MM.1S (cell line): ENCODE measurements at regions not wholly inside any gene's neighbourhood (a gene's known extent, or its start where the extent isn't known, plus 50 kb on each side); places are given as distances from the start of the nearest gene placed in this dataset.

ENCODE experiments used
- DNase-seq: peaks from one replicate; pipeline ENCODE4 v3.0.0-alpha.2; 2015
- H2AFZ ChIP-seq: fragments of 300-600 bp; sonication (generic); 2 replicates; pipeline ENCODE4 v1.6.0; 2016; ENCODE audit warnings: antibody characterized with exemption, low read length
- H3F3A ChIP-seq: fragments of 300-600 bp; sonication (generic); 2 replicates; pipeline ENCODE4 v1.6.1; 2016; ENCODE audit warnings: mild to moderate bottlenecking, antibody characterized with exemption, low read length, moderate library complexity, mixed read lengths; ENCODE audit not compliant: insufficient read depth
- H3K27ac ChIP-seq: fragments of 300-600 bp; sonication (generic); 2 replicates; pipeline ENCODE4 v1.5.1; 2016; ENCODE audit warnings: mild to moderate bottlenecking, low read length
- H3K27me3 ChIP-seq: fragments of 300-600 bp; sonication (generic); replicated peaks from 2 replicates; pipeline ENCODE4 v1.6.0; 2016; ENCODE audit warnings: low read length; ENCODE audit not compliant: insufficient read depth
- H3K36me3 ChIP-seq: fragments of 300-600 bp; sonication (generic); replicated peaks from 2 replicates; pipeline ENCODE4 v1.6.1; 2016; ENCODE audit warnings: mild to moderate bottlenecking, low read length, mixed read lengths; ENCODE audit not compliant: insufficient read depth
- H3K4me1 ChIP-seq: fragments of 300-600 bp; sonication (generic); 2 replicates; pipeline ENCODE4 v1.6.1; 2016; ENCODE audit warnings: low read length, mixed read lengths
- H3K4me2 ChIP-seq: fragments of 300-600 bp; sonication (generic); 2 replicates; pipeline ENCODE4 v1.6.0; 2016; ENCODE audit warnings: low read depth, low read length
- H3K4me3 ChIP-seq: fragments of 300-600 bp; sonication (generic); 2 replicates; pipeline ENCODE4 v1.5.1; 2016; ENCODE audit warnings: low read length, mixed read lengths
- H3K79me2 ChIP-seq: fragments of 300-600 bp; sonication (generic); 2 replicates; pipeline ENCODE4 v1.6.1; 2016; ENCODE audit warnings: mixed run types, low read length, mixed read lengths
- H3K9ac ChIP-seq: fragments of 300-600 bp; sonication (generic); 2 replicates; pipeline ENCODE4 v1.6.1; 2016; ENCODE audit warnings: low read length, mixed read lengths
- H3K9me2 ChIP-seq: fragments of 300-600 bp; sonication (generic); replicated peaks from 2 replicates; pipeline ENCODE4 v1.6.1; 2016; ENCODE audit warnings: mild to moderate bottlenecking, low read length, mixed read lengths; ENCODE audit not compliant: insufficient read depth
- H3K9me3 ChIP-seq: fragments of 300-600 bp; sonication (generic); replicated peaks from 2 replicates; pipeline ENCODE4 v1.6.1; 2016; ENCODE audit warnings: mild to moderate bottlenecking, low read length, mixed read lengths; ENCODE audit not compliant: insufficient read depth
- H4K20me1 ChIP-seq: fragments of 300-600 bp; sonication (generic); 2 replicates; pipeline ENCODE4 v1.6.1; 2016; ENCODE audit warnings: mild to moderate bottlenecking, low read length, moderate library complexity, mixed read lengths; ENCODE audit not compliant: insufficient read depth
- EZH2 ChIP-seq: fragments of 300-600 bp; sonication (generic); optimal IDR thresholded peaks from 2 replicates; pipeline ENCODE3; 2017; ENCODE audit warnings: low read depth, mild to moderate bottlenecking, antibody characterized with exemption, low read length, mixed read lengths
- EZH2phosphoT487 ChIP-seq: fragments of 300-600 bp; sonication (generic); IDR thresholded peaks from 2 replicates; pipeline ENCODE4 v1.6.1; 2018; ENCODE audit warnings: antibody characterized with exemption, low read length
- TF ChIP-seq, protein P1 (sequence below): fragments of 300-600 bp; sonication (generic); IDR thresholded peaks from 2 replicates; pipeline ENCODE4 v1.5.1; 2016; ENCODE audit warnings: antibody characterized with exemption, low read length, mixed read lengths

DNA sequence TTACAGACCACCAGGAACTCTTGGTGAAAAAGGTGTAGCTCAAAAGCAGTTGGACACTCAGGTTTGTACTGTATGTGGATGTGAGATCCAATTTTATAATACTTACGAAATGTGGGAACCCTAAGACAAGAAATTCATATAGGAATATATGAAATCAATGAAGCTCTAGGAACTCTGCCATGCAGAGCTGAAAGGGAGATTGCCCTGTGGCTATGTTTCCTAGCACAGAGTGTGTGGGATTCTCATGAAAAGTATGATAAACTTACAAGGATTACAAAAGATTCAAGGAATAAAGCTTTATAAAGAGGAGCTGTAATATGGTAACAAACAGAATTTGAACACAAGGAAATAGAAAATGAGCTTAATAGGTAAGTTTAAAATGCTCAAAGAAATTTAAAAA, 205.7 kb upstream of the FAM83B start:
- H2AFZ ChIP-seq: no peak overlapping the region
- H3K79me2 ChIP-seq: no peaks in the 10 kb centered on the region
- TF ChIP-seq, protein P1, sequence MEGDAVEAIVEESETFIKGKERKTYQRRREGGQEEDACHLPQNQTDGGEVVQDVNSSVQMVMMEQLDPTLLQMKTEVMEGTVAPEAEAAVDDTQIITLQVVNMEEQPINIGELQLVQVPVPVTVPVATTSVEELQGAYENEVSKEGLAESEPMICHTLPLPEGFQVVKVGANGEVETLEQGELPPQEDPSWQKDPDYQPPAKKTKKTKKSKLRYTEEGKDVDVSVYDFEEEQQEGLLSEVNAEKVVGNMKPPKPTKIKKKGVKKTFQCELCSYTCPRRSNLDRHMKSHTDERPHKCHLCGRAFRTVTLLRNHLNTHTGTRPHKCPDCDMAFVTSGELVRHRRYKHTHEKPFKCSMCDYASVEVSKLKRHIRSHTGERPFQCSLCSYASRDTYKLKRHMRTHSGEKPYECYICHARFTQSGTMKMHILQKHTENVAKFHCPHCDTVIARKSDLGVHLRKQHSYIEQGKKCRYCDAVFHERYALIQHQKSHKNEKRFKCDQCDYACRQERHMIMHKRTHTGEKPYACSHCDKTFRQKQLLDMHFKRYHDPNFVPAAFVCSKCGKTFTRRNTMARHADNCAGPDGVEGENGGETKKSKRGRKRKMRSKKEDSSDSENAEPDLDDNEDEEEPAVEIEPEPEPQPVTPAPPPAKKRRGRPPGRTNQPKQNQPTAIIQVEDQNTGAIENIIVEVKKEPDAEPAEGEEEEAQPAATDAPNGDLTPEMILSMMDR: no peak
- TF ChIP-seq EZH2: no peak
- TF ChIP-seq EZH2phosphoT487: no peak
- no peaks in the 10 kb centered on the region for H3K9me3 ChIP-seq
- no peak for DNase-seq
- H3F3A ChIP-seq: no peaks in the 10 kb centered on the region
- H4K20me1 ChIP-seq: no peaks in the 10 kb centered on the region
- H3K4me3 ChIP-seq: no peak overlapping the region
- H3K4me2 ChIP-seq: no peak overlapping the region
- no peak overlapping the region for H3K9ac ChIP-seq
- no peaks in the 10 kb centered on the region for H3K9me2 ChIP-seq
- H3K27me3 ChIP-seq: no peaks in the 10 kb centered on the region
- H3K4me1 ChIP-seq: no peaks in the 10 kb centered on the region
- H3K27ac ChIP-seq: no peak overlapping the region
- no peaks in the 10 kb centered on the region for H3K36me3 ChIP-seq

DNA sequence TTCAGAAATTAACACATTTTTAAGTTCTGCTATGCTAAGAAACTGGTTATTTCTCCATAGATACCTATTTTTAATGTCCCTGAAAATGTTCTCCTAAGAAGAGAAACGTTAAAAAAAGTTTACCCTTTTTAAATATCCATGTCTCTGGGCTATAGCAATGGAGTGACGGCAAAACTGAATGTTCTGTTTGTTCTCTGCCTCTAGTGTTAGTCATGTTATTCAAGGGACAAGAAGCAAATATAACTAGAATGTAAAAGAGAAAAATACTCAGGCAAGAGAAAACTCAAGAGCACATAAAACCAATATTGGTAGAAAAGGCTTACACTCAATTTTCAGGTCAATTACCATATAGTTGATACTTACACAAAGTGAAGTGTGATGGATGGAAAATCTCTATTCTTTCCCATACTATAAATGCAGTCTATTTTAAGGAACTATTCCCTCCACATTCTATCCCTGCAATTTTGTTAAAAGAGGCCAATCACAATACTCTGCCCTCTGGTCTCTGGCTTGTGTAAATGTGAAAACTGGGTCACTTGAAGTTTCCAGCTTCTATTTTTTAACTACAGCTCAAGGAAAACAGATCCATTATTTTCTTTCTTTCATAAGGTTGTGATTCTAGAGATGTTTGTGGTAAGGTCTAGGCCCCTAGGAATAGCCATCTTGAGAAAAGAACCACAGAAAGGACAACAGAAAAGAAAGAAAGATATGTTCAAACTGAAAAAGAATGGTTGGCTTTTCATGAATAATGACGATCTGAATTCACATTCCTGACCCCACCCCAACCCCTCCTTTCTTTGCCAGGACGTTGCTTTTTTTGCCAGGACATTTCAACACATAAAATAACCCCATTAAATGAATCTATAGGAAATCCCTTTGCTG, 200.3 kb upstream of the FAM83B start:
- H3K4me1 ChIP-seq: no peaks in the 10 kb centered on the region
- no peak overlapping the region for H3K4me2 ChIP-seq
- no peak overlapping the region for H3K9ac ChIP-seq
- no peaks in the 10 kb centered on the region for H3K79me2 ChIP-seq
- H3K9me2 ChIP-seq: no peaks in the 10 kb centered on the region
- DNase-seq: no peak
- H2AFZ ChIP-seq: no peak overlapping the region
- TF ChIP-seq, protein P1: no peak
- TF ChIP-seq EZH2 (no peak), EZH2phosphoT487 (no peak)
- H3K27me3 ChIP-seq: no peaks in the 10 kb centered on the region
- no peaks in the 10 kb centered on the region for H3F3A ChIP-seq
- H4K20me1 ChIP-seq: no peaks in the 10 kb centered on the region
- H3K36me3 ChIP-seq: no peaks in the 10 kb centered on the region
- H3K9me3 ChIP-seq: no peaks in the 10 kb centered on the region
- no peak overlapping the region for H3K4me3 ChIP-seq
- no peak overlapping the region for H3K27ac ChIP-seq

DNA sequence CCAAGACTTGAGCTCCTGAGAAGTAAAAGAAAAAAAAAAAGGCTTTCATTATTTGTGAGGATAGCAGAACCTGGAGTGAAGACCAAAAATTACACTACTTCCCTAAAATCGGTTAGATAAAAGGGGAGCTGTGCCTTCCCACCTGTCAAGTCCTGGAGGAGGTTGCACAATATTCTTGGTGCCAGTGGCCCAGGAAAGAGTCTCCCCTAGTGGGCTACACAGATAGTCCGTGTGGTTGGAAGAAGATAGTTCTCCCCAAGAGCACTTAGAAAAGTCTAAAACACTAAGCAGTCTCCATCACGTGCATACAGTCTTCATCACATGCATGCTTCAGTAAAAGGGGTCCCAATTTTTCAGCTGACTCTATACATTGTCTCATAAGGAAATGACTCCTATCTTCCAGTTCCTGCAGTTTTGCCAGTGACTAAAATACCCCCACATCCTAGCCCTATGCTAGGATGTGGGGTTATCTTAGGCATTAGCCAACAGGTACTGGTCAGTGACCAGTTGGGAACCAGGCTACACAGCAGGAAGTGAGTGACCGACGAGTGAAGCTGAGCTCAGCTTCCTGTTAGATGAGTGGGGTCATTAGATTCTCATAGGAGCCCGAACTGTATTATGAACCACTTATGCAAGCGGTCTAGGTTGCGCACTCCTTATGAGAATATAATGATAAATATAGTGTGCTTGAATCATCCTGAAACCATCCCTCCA, 199.5 kb upstream of the FAM83B start:
- no peak for DNase-seq
- Histone ChIP-seq H3K36me3 (no peaks in the 10 kb centered on the region), H3F3A (no peaks in the 10 kb centered on the region), H3K27ac (no peak overlapping the region), H3K4me1 (no peaks in the 10 kb centered on the region), H3K79me2 (no peaks in the 10 kb centered on the region), H4K20me1 (no peaks in the 10 kb centered on the region), H3K4me2 (no peak overlapping the region), H3K9me3 (no peaks in the 10 kb centered on the region), H3K4me3 (no peak overlapping the region), H3K9ac (no peak overlapping the region), H3K27me3 (no peaks in the 10 kb centered on the region), H2AFZ (no peak overlapping the region), H3K9me2 (no peaks in the 10 kb centered on the region)
- TF ChIP-seq, protein P1: no peak
- TF ChIP-seq EZH2 (no peak), EZH2phosphoT487 (no peak)
